ENCODE measurements at regions not wholly inside any gene's neighbourhood (a gene's known extent, or its start where the extent isn't known, plus 50 kb on each side); places are given as distances from the start of the nearest gene placed in this dataset.

- Histone ChIP-seq H3K9me3 (ENCODE audit: low read length) (peaks cover 91% of the 10 kb centered on the region), H3K4me1 (ENCODE audit: insufficient read depth, low read length) (no peaks in the 10 kb centered on the region), H3K36me3 (replicated peaks in 1 of 2; ENCODE audit: control insufficient read depth in 1 of 2, insufficient read depth in 2 of 2, low read length in 2 of 2) (no peaks in the 10 kb centered on the region), H2AFZ (ENCODE audit: low read length) (no peak overlapping the region), H3K27ac (ENCODE audit: extremely low read length, insufficient read depth, low read length) (no peak overlapping the region), H3K79me2 (ENCODE audit: insufficient read depth, low read length) (no peaks in the 10 kb centered on the region), H3K27me3 (ENCODE audit: control insufficient read depth in 1 of 2, insufficient read depth in 2 of 2, low read length in 2 of 2) (no peaks in the 10 kb centered on the region), H4K20me1 (ENCODE audit: insufficient read depth, low read length) (no peaks in the 10 kb centered on the region), H3K4me2 (ENCODE audit: low read depth, low read length) (no peak overlapping the region), H3K4me3 (replicated peaks in 1 of 3; ENCODE audit: insufficient read depth in 1 of 3, low read depth in 2 of 3, low read length in 3 of 3) (no peak overlapping the region), H3K9ac (ENCODE audit: insufficient read depth, low read depth, low read length) (no peak overlapping the region)
- WGBS (ENCODE audit: low lambda C conversion rate) = 9% methylated on average over 4 of the region's 4 CpGs
- no peak for TF ChIP-seq ZNF749 (CRISPR knock-in tag; IDR thresholded peaks at IDR 0.05; ENCODE audit: borderline replicate concordance)
- TF ChIP-seq FOXA3 (CRISPR knock-in tag; IDR thresholded peaks at IDR 0.05) = no peak
- TF ChIP-seq HNF4G (IDR thresholded peaks at IDR 0.05; ENCODE audit: borderline replicate concordance, low read depth, low read length) = no peak
- no peak for TF ChIP-seq HNF4G (CRISPR knock-in tag; IDR thresholded peaks at IDR 0.05; ENCODE audit: borderline replicate concordance, low read depth)
- no peak for TF ChIP-seq KLF9 (CRISPR knock-in tag; IDR thresholded peaks at IDR 0.05; ENCODE audit: low read depth)
- TF ChIP-seq AGO2 (optimal IDR thresholded peaks at IDR 0.05; ENCODE audit: low read depth, low read length) = no peak
- BruUV-seq (replicated peaks) = no TSS peak
- in situ Hi-C loops (cut with HindIII; ENCODE audit: extremely low pct_ligation_motif_present, low pct_unique_long_range_greater_than_20kb) (no loop called here), intact Hi-C loops (cut with micrococcal nuclease; ENCODE audit: unreplicated experiment) (no loop called here)
- ChIA-PET CTCF (ENCODE audit: low intra/inter-chr PET ratio, low total read pairs) (no interaction called here), POLR2A (no interaction called here)
- no peak for ATAC-seq
- FAIRE-seq = no peak
- no peak for DNase-seq (ENCODE audit: low spot score)
Measured at GRCh38 chr5:166257661-166258060, 2033.8 kb upstream of the WWC1 start.

GRCh38 chr5:166262395-166262794 lies 2029.0 kb upstream of the WWC1 start:
- ChIA-PET CTCF (ENCODE audit: low intra/inter-chr PET ratio, low total read pairs) (interaction anchor here (0.7 kb wide), 1 partner anchor 158 kb away, joined by 3 read pairs; no protein-coding TSS in a partner anchor), POLR2A (no interaction called here)
- ATAC-seq (no peak), DNase-seq (ENCODE audit: low spot score) (no peak), FAIRE-seq (no peak)
- 61% methylated on average over 3 of the region's 3 CpGs for WGBS (ENCODE audit: low lambda C conversion rate)
- Histone ChIP-seq H3K4me3 (replicated peaks in 1 of 3; ENCODE audit: insufficient read depth in 1 of 3, low read depth in 2 of 3, low read length in 3 of 3) (no peak overlapping the region), H3K79me2 (ENCODE audit: insufficient read depth, low read length) (no peaks in the 10 kb centered on the region), H3K4me2 (ENCODE audit: low read depth, low read length) (no peak overlapping the region), H3K4me1 (ENCODE audit: insufficient read depth, low read length) (no peaks in the 10 kb centered on the region), H3K9ac (ENCODE audit: insufficient read depth, low read depth, low read length) (no peak overlapping the region), H3K9me3 (ENCODE audit: low read length) (peaks cover 88% of the 10 kb centered on the region), H4K20me1 (ENCODE audit: insufficient read depth, low read length) (no peaks in the 10 kb centered on the region), H3K27ac (ENCODE audit: extremely low read length, insufficient read depth, low read length) (no peak overlapping the region), H2AFZ (ENCODE audit: low read length) (no peak overlapping the region), H3K27me3 (ENCODE audit: control insufficient read depth in 1 of 2, insufficient read depth in 2 of 2, low read length in 2 of 2) (no peaks in the 10 kb centered on the region), H3K36me3 (replicated peaks in 1 of 2; ENCODE audit: control insufficient read depth in 1 of 2, insufficient read depth in 2 of 2, low read length in 2 of 2) (no peaks in the 10 kb centered on the region)
- BruUV-seq (replicated peaks) = no TSS peak
- intact Hi-C loops (cut with micrococcal nuclease; ENCODE audit: unreplicated experiment) = no loop called here
- in situ Hi-C loops (cut with HindIII; ENCODE audit: extremely low pct_ligation_motif_present, low pct_unique_long_range_greater_than_20kb) = no loop called here
- TF ChIP-seq ZNF432 (CRISPR knock-in tag; IDR thresholded peaks at IDR 0.05; ENCODE audit: borderline replicate concordance) (no peak), MAFF (IDR thresholded peaks at IDR 0.05; ENCODE audit: low read depth, low read length) (no peak), ZBTB42 (CRISPR knock-in tag; IDR thresholded peaks at IDR 0.05) (no peak), TOPORS (CRISPR knock-in tag; IDR thresholded peaks at IDR 0.05) (no peak), ZNF543 (CRISPR knock-in tag; IDR thresholded peaks at IDR 0.05) (no peak), SMAD9 (CRISPR knock-in tag; IDR thresholded peaks at IDR 0.05) (no peak), ZNF333 (CRISPR knock-in tag; IDR thresholded peaks at IDR 0.05; ENCODE audit: borderline replicate concordance) (no peak), MZF1 (CRISPR knock-in tag; IDR thresholded peaks at IDR 0.05; ENCODE audit: borderline replicate concordance) (no peak), ZNF883 (CRISPR knock-in tag; IDR thresholded peaks at IDR 0.05; ENCODE audit: not compliant biosample characterization) (no peak)
- TF ChIP-seq, protein P1, sequence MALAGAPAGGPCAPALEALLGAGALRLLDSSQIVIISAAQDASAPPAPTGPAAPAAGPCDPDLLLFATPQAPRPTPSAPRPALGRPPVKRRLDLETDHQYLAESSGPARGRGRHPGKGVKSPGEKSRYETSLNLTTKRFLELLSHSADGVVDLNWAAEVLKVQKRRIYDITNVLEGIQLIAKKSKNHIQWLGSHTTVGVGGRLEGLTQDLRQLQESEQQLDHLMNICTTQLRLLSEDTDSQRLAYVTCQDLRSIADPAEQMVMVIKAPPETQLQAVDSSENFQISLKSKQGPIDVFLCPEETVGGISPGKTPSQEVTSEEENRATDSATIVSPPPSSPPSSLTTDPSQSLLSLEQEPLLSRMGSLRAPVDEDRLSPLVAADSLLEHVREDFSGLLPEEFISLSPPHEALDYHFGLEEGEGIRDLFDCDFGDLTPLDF (CRISPR knock-in tag; IDR thresholded peaks at IDR 0.05) = no peak
